HEK293 (cell line): ENCODE measurements at regions not wholly inside any gene's neighbourhood (a gene's known extent, or its start where the extent isn't known, plus 50 kb on each side); places are given as distances from the start of the nearest gene placed in this dataset.

Experiments used
- CTCF ChIA-PET: fragments of 350-600 bp; formaldehyde crosslinking; extraction: SDS; loops from one replicate; lab custom pipeline; 2021; ENCODE audit warnings: antibody characterized with exemption; lab: Yijun Ruan, JAX
- POLR2A ChIA-PET: fragments of 300-600 bp; formaldehyde crosslinking; extraction: SDS; loops from one replicate; lab custom pipeline; 2020; ENCODE audit warnings: antibody characterized with exemption, inconsistent platforms; lab: Yijun Ruan, JAX
- H3K27ac ChIP-seq: fragments of 200-500 bp; sonication (Bioruptor generic); 2 replicates; pipeline ENCODE4 v1.5.1; 2014; ENCODE audit warnings: low read depth, low read length, control low read depth, inconsistent platforms; ENCODE audit errors: extremely low read depth
- H3K36me3 ChIP-seq, 2 experiments: fragments of 200-500 bp in 1 of 2; sonication (Bioruptor generic) in 1 of 2; 1 replicate in 1 of 2; 2 replicates in 1 of 2; pipeline ENCODE4 v1.5.1; 2014 to 2017; ENCODE audit warnings: inconsistent platforms in 2 of 2, low read length in 2 of 2; ENCODE audit not compliant: control insufficient read depth in 2 of 2, insufficient read depth in 1 of 2
- H3K4me1 ChIP-seq: fragments of 200-500 bp; sonication (Bioruptor generic); 2 replicates; pipeline ENCODE4 v1.5.1; 2014; ENCODE audit warnings: mild to moderate bottlenecking, low read length, inconsistent platforms; ENCODE audit not compliant: control insufficient read depth, insufficient read depth
- H3K4me3 ChIP-seq: 2 replicates; pipeline ENCODE4 v1.5.1; 2011; ENCODE audit warnings: low read depth, mild to moderate bottlenecking, control low read depth, low read length, moderate library complexity
- H3K9me3 ChIP-seq: fragments of 200-500 bp; sonication (Bioruptor generic); 2 replicates; pipeline ENCODE4 v1.5.1; 2014; ENCODE audit warnings: low read depth, low read length, inconsistent platforms; ENCODE audit not compliant: control insufficient read depth, insufficient read depth
- KLF9 ChIP-seq: fragments of 450-650 bp; formaldehyde crosslinking; IDR thresholded peaks from 2 replicates; pipeline ENCODE4 v1.5.1; 2016; ENCODE audit warnings: missing biosample characterization, missing genetic modification characterization, low read depth
- OSR2 ChIP-seq: fragments of 450-650 bp; formaldehyde crosslinking; IDR thresholded peaks from 2 replicates; pipeline ENCODE4 v1.5.1; 2016; ENCODE audit warnings: missing biosample characterization, missing genetic modification characterization
- PRDM10 ChIP-seq: fragments of 450-650 bp; formaldehyde crosslinking; IDR thresholded peaks from 2 replicates; pipeline ENCODE4 v1.5.1; 2016; ENCODE audit warnings: missing biosample characterization, missing genetic modification characterization
- REPIN1 ChIP-seq: fragments of 450-650 bp; formaldehyde crosslinking; IDR thresholded peaks from 2 replicates; pipeline ENCODE4 v1.5.1; 2017; ENCODE audit warnings: missing biosample characterization, missing genetic modification characterization, low read depth
- YY1 ChIP-seq: fragments of 450-650 bp; formaldehyde crosslinking; IDR thresholded peaks from 2 replicates; pipeline ENCODE4 v1.5.1; 2018; ENCODE audit warnings: missing biosample characterization, missing genetic modification characterization
- ZBTB17 ChIP-seq: fragments of 450-650 bp; formaldehyde crosslinking; IDR thresholded peaks from 2 replicates; pipeline ENCODE4 v1.5.1; 2016; ENCODE audit warnings: missing biosample characterization, missing genetic modification characterization
- ZBTB8A ChIP-seq: fragments of 450-650 bp; formaldehyde crosslinking; IDR thresholded peaks from 2 replicates; pipeline ENCODE4 v1.5.1; 2016; ENCODE audit warnings: missing biosample characterization, missing genetic modification characterization
- ZFP41 ChIP-seq: fragments of 450-650 bp; formaldehyde crosslinking; IDR thresholded peaks from 2 replicates; pipeline ENCODE4 v1.5.1; 2016; ENCODE audit warnings: missing biosample characterization, missing genetic modification characterization, borderline replicate concordance
- ZNF10 ChIP-seq: fragments of 450-650 bp; formaldehyde crosslinking; IDR thresholded peaks from 2 replicates; pipeline ENCODE4 v1.5.1; 2017; ENCODE audit warnings: missing biosample characterization, missing genetic modification characterization
- ZNF157 ChIP-seq: fragments of 450-650 bp; formaldehyde crosslinking; IDR thresholded peaks from 2 replicates; pipeline ENCODE4 v1.5.1; 2016; ENCODE audit warnings: missing biosample characterization, missing genetic modification characterization
- ZNF174 ChIP-seq: fragments of 450-650 bp; formaldehyde crosslinking; IDR thresholded peaks from 2 replicates; pipeline ENCODE4 v1.5.0; 2017; ENCODE audit warnings: missing biosample characterization, mild to moderate bottlenecking, missing genetic modification characterization
- ZNF223 ChIP-seq: fragments of 450-650 bp; formaldehyde crosslinking; IDR thresholded peaks from 2 replicates; pipeline ENCODE4 v1.5.1; 2016; ENCODE audit warnings: missing biosample characterization, missing genetic modification characterization
- ZNF335 ChIP-seq: fragments of 450-650 bp; formaldehyde crosslinking; conservative IDR thresholded peaks from 2 replicates; pipeline ENCODE4 v1.5.1; 2016; ENCODE audit warnings: missing biosample characterization, missing genetic modification characterization
- ZNF391 ChIP-seq: fragments of 450-650 bp; formaldehyde crosslinking; IDR thresholded peaks from 2 replicates; pipeline ENCODE4 v1.5.1; 2016; ENCODE audit warnings: low read depth, missing biosample characterization, missing genetic modification characterization, borderline replicate concordance
- ZNF404 ChIP-seq: fragments of 450-650 bp; formaldehyde crosslinking; IDR thresholded peaks from 2 replicates; pipeline ENCODE4 v1.5.1; 2017; ENCODE audit warnings: missing biosample characterization, missing genetic modification characterization
- ZNF529 ChIP-seq: fragments of 450-650 bp; formaldehyde crosslinking; IDR thresholded peaks from 2 replicates; pipeline ENCODE4 v1.5.1; 2017; ENCODE audit warnings: missing genetic modification characterization, missing biosample characterization; ENCODE audit not compliant: insufficient replicate concordance
- ZNF664 ChIP-seq: fragments of 450-650 bp; formaldehyde crosslinking; IDR thresholded peaks from 2 replicates; pipeline ENCODE4 v1.5.1; 2016; ENCODE audit warnings: missing biosample characterization, missing genetic modification characterization
- ZNF704 ChIP-seq: fragments of 450-650 bp; formaldehyde crosslinking; IDR thresholded peaks from 2 replicates; pipeline ENCODE4 v1.5.1; 2016; ENCODE audit warnings: missing biosample characterization, missing genetic modification characterization
- TF ChIP-seq, protein P1 (sequence below): fragments of 450-650 bp; formaldehyde crosslinking; IDR thresholded peaks from 2 replicates; pipeline ENCODE4; 2016; ENCODE audit warnings: missing biosample characterization, missing genetic modification characterization
- TF ChIP-seq, protein P2 (sequence below): fragments of 450-650 bp; formaldehyde crosslinking; IDR thresholded peaks from 2 replicates; pipeline ENCODE4 v1.5.1; 2016; ENCODE audit warnings: missing biosample characterization, missing genetic modification characterization

DNA sequence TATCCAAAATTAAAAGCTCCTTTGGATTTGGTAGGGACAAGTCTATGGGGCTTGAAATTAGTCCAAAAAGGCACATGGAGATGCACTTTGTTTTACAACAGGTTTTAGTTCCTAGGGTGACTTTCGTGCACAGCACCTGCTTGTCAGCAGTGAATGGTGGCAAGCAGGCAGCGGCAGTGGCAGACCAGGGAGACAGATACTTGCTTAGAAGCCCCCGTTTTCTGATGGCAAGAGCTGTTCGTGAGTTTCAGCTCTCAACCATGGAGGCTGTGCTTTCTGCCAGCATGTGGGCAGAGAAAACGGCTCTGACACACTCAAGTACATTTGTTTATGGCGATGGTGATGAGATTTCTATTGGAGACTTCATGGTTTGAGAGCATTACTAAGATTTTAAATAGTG is 61.7 kb upstream of the SHH start:
- Histone ChIP-seq H3K4me1 (no peaks in the 10 kb centered on the region), H3K4me3 (no peak overlapping the region), H3K36me3 (no peaks in the 10 kb centered on the region), H3K9me3 (no peaks in the 10 kb centered on the region), H3K27ac (no peak overlapping the region)
- ChIA-PET CTCF (no interaction called here), POLR2A (no interaction called here)
- TF ChIP-seq ZNF664, result no peak
- no peak for TF ChIP-seq ZNF335 (tag by site-specific recombination)
- no peak for TF ChIP-seq ZBTB8A (tag by site-specific recombination)
- TF ChIP-seq ZNF391 (tag by site-specific recombination), result no peak
- no peak for TF ChIP-seq ZNF174 (tag by site-specific recombination)
- no peak for TF ChIP-seq ZFP41 (tag by site-specific recombination)
- TF ChIP-seq ZNF223 (tag by site-specific recombination), result no peak
- TF ChIP-seq ZNF704 (tag by site-specific recombination), result no peak
- TF ChIP-seq REPIN1 (tag by site-specific recombination), result no peak

- H3K27ac ChIP-seq, result no peak overlapping the region
- TF ChIP-seq OSR2 (tag by site-specific recombination) (no peak), ZBTB17 (tag by site-specific recombination) (no peak), ZNF157 (tag by site-specific recombination) (no peak), PRDM10 (tag by site-specific recombination) (no peak), ZNF391 (tag by site-specific recombination) (no peak), ZNF10 (tag by site-specific recombination) (no peak), ZNF529 (no peak), YY1 (tag by site-specific recombination) (no peak), ZNF404 (no peak), KLF9 (no peak)
- TF ChIP-seq, protein P1, sequence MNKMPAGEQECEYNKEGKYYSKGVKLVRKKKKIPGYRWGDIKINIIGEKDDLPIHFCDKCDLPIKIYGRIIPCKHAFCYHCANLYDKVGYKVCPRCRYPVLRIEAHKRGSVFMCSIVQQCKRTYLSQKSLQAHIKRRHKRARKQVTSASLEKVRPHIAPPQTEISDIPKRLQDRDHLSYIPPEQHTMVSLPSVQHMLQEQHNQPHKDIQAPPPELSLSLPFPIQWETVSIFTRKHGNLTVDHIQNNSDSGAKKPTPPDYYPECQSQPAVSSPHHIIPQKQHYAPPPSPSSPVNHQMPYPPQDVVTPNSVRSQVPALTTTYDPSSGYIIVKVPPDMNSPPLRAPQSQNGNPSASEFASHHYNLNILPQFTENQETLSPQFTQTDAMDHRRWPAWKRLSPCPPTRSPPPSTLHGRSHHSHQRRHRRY (tag by site-specific recombination), result no peak
- TF ChIP-seq, protein P2, sequence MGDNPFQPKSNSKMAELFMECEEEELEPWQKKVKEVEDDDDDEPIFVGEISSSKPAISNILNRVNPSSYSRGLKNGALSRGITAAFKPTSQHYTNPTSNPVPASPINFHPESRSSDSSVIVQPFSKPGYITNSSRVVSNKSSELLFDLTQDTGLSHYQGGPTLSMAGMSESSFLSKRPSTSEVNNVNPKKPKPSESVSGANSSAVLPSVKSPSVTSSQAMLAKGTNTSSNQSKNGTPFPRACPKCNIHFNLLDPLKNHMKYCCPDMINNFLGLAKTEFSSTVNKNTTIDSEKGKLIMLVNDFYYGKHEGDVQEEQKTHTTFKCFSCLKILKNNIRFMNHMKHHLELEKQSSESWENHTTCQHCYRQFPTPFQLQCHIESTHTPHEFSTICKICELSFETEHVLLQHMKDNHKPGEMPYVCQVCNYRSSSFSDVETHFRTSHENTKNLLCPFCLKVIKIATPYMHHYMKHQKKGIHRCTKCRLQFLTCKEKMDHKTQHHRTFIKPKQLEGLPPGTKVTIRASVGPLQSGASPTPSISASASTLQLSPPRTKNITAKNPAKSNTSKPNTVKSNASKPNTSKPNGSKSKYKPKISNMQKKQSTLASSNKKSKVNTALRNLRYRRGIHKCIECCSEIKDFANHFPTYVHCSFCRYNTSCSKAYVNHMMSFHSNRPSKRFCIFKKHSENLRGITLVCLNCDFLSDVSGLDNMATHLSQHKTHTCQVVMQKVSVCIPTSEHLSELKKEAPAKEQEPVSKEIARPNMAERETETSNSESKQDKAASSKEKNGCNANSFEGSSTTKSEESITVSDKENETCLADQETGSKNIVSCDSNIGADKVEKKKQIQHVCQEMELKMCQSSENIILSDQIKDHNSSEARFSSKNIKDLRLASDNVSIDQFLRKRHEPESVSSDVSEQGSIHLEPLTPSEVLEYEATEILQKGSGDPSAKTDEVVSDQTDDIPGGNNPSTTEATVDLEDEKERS (tag by site-specific recombination), result no peak
Measured at GRCh38 chr7:155872678-155873369, 60.6 kb upstream of the SHH start.

More at GRCh38 chr7:155872678-155873369, 60.6 kb upstream of the SHH start:
- Histone ChIP-seq H3K36me3 (no peaks in the 10 kb centered on the region), H3K4me1 (no peaks in the 10 kb centered on the region), H3K4me3 (no peak overlapping the region), H3K9me3 (no peaks in the 10 kb centered on the region)
- POLR2A ChIA-PET, result no interaction called here
- CTCF ChIA-PET, result interaction anchor here (0.7 kb wide), 1 partner anchor 57 kb away, joined by 3 read pairs; no protein-coding TSS in a partner anchor
